AG09309 (cell line): ENCODE measurements at regions not wholly inside any gene's neighbourhood (a gene's known extent, or its start where the extent isn't known, plus 50 kb on each side); places are given as distances from the start of the nearest gene placed in this dataset.

Experiments
- DNase-seq: peaks from one replicate; pipeline ENCODE4 v3.0.0-alpha.2; 2010; ENCODE audit warnings: low read depth
- H3K4me3 ChIP-seq: 2 replicates; pipeline ENCODE4 v1.5.1; 2011; ENCODE audit warnings: mild to moderate bottlenecking, low read depth, low read length, moderate library complexity; ENCODE audit not compliant: control insufficient read depth
- CTCF ChIP-seq: IDR thresholded peaks from 2 replicates; pipeline ENCODE4 v1.5.1; 2011; ENCODE audit warnings: mild to moderate bottlenecking, low read depth, low read length, inconsistent platforms; ENCODE audit not compliant: insufficient read depth, control insufficient read depth; ENCODE audit errors: missing control alignments

GRCh38 chr18:53657257-53657656 is 567.2 kb downstream of the MBD2 start:
- no peak for DNase-seq
- no peak overlapping the region for H3K4me3 ChIP-seq
- no peak for TF ChIP-seq CTCF

- DNase-seq: no peak
- no peak overlapping the region for H3K4me3 ChIP-seq
- no peak for TF ChIP-seq CTCF
Observed at GRCh38 chr18:53649621-53650020, 574.8 kb downstream of the MBD2 start.

- no peak for DNase-seq
- H3K4me3 ChIP-seq: no peak overlapping the region
- TF ChIP-seq CTCF: no peak
Observed at GRCh38 chr18:53644799-53645471, 579.5 kb downstream of the MBD2 start.

- no peak overlapping the region for H3K4me3 ChIP-seq
- no peak for TF ChIP-seq CTCF
- no peak for DNase-seq
Observed at GRCh38 chr18:53639687-53640086, 584.8 kb downstream of the MBD2 start.

GRCh38 chr18:53629337-53629736 is 595.1 kb downstream of the MBD2 start:
- no peak for TF ChIP-seq CTCF
- H3K4me3 ChIP-seq: no peak overlapping the region
- DNase-seq: no peak

- no peak overlapping the region for H3K4me3 ChIP-seq
- DNase-seq: no peak
- TF ChIP-seq CTCF: no peak
Observed at GRCh38 chr18:53625997-53626599, 598.4 kb downstream of the MBD2 start.
